ENCODE measurements at regions not wholly inside any gene's neighbourhood (a gene's known extent, or its start where the extent isn't known, plus 50 kb on each side); places are given as distances from the start of the nearest gene placed in this dataset.

GRCh38 chr18:1652018-1652417 lies 747.3 kb downstream of the ADCYAP1 start (continued):
- no peak for TF ChIP-seq ZNF274 (IDR thresholded peaks at IDR 0.05; ENCODE audit: low read depth, low read length)
- TF ChIP-seq, protein P1, sequence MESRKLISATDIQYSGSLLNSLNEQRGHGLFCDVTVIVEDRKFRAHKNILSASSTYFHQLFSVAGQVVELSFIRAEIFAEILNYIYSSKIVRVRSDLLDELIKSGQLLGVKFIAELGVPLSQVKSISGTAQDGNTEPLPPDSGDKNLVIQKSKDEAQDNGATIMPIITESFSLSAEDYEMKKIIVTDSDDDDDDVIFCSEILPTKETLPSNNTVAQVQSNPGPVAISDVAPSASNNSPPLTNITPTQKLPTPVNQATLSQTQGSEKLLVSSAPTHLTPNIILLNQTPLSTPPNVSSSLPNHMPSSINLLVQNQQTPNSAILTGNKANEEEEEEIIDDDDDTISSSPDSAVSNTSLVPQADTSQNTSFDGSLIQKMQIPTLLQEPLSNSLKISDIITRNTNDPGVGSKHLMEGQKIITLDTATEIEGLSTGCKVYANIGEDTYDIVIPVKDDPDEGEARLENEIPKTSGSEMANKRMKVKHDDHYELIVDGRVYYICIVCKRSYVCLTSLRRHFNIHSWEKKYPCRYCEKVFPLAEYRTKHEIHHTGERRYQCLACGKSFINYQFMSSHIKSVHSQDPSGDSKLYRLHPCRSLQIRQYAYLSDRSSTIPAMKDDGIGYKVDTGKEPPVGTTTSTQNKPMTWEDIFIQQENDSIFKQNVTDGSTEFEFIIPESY (IDR thresholded peaks at IDR 0.05; ENCODE audit: extremely low read depth, insufficient replicate concordance, low read length) = no peak
- TF ChIP-seq, protein P2, sequence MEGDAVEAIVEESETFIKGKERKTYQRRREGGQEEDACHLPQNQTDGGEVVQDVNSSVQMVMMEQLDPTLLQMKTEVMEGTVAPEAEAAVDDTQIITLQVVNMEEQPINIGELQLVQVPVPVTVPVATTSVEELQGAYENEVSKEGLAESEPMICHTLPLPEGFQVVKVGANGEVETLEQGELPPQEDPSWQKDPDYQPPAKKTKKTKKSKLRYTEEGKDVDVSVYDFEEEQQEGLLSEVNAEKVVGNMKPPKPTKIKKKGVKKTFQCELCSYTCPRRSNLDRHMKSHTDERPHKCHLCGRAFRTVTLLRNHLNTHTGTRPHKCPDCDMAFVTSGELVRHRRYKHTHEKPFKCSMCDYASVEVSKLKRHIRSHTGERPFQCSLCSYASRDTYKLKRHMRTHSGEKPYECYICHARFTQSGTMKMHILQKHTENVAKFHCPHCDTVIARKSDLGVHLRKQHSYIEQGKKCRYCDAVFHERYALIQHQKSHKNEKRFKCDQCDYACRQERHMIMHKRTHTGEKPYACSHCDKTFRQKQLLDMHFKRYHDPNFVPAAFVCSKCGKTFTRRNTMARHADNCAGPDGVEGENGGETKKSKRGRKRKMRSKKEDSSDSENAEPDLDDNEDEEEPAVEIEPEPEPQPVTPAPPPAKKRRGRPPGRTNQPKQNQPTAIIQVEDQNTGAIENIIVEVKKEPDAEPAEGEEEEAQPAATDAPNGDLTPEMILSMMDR (IDR thresholded peaks at IDR 0.05 in 2 of 3, conservative IDR thresholded peaks at IDR 0.05 in 1 of 3; ENCODE audit: borderline replicate concordance in 1 of 3, insufficient read depth in 1 of 3, low read depth in 2 of 3, low read length in 2 of 3) = no peak
- no peak for TF ChIP-seq ZFX (IDR thresholded peaks at IDR 0.05)
- TF ChIP-seq POLR2A (IDR thresholded peaks at IDR 0.05; ENCODE audit: borderline replicate concordance, extremely low read depth, insufficient read depth, insufficient read length) = no peak
- TF ChIP-seq, protein P3, sequence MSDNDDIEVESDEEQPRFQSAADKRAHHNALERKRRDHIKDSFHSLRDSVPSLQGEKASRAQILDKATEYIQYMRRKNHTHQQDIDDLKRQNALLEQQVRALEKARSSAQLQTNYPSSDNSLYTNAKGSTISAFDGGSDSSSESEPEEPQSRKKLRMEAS (IDR thresholded peaks at IDR 0.05) = no peak
- no peak for TF ChIP-seq EZH2phosphoT487 (IDR thresholded peaks at IDR 0.05; ENCODE audit: borderline replicate concordance)

DNA sequence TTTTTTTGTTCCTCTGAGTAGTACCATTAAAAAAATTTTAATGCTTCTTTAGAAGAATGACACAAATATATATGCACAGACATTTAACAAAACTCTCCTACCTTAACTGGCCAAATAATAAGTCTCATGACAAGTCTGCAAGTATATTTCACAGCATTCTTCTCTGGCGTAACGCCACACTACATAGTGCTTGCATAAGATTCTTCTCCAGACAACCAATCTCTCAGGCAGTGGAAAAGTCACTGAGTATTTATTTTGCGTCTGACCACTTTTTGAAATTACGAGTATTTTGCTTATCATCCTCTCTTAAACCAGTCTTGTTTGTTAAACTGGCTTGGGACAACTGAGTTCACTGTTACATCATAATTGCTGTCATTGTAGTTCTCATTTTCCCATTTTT lies 749.2 kb downstream of the ADCYAP1 start:
- H3K9me2 ChIP-seq (ENCODE audit: insufficient read depth) = no peaks in the 10 kb centered on the region
- RAD21 ChIA-PET (ENCODE audit: low non-redundant PET in 1 of 2, low total read pairs in 2 of 2, uncharacterized antibody in 2 of 2, unreplicated experiment in 2 of 2) = no interaction called here
- H3K4me1 ChIP-seq (ENCODE audit: control insufficient read depth in 1 of 2, insufficient read depth in 2 of 2, low read length in 2 of 2) = no peaks in the 10 kb centered on the region
- H3K27me3 ChIP-seq (ENCODE audit: insufficient read depth, low read length) = peaks cover 9% of the 10 kb centered on the region; the same call in 1 of the 2 replicates
- H3K4me3 ChIP-seq (replicated peaks in 1 of 2; ENCODE audit: low read depth in 1 of 2, low read length in 2 of 2) = no peak overlapping the region
- H3K27ac ChIP-seq (ENCODE audit: low read depth, low read length) = no peak overlapping the region
- DNase-seq (ENCODE audit: low read depth, low spot score) (no peak), ATAC-seq (no peak)
- no peak overlapping the region for H2AFZ ChIP-seq (ENCODE audit: low read depth, low read length, poor library complexity, severe bottlenecking)
- intact Hi-C loops (cut with micrococcal nuclease) = loop anchor here (10.0 kb wide), 1 partner anchor 789 kb away; no protein-coding TSS in a partner anchor
- CTCF ChIA-PET = no interaction called here
- TF ChIP-seq, protein P3 (IDR thresholded peaks at IDR 0.05) = no peak
- TF ChIP-seq, protein P1 (IDR thresholded peaks at IDR 0.05; ENCODE audit: extremely low read depth, insufficient replicate concordance, low read length) = no peak
- TF ChIP-seq SRF (IDR thresholded peaks at IDR 0.05; ENCODE audit: low read depth) (no peak), SP1 (IDR thresholded peaks at IDR 0.05; ENCODE audit: low read depth) (no peak), ZFX (IDR thresholded peaks at IDR 0.05) (no peak), EZH2phosphoT487 (IDR thresholded peaks at IDR 0.05; ENCODE audit: borderline replicate concordance) (no peak), POLR2A (IDR thresholded peaks at IDR 0.05; ENCODE audit: borderline replicate concordance, extremely low read depth, insufficient read depth, insufficient read length) (no peak), CBX3 (IDR thresholded peaks at IDR 0.05; ENCODE audit: low read depth) (no peak), FOSL1 (IDR thresholded peaks at IDR 0.05; ENCODE audit: low read depth) (no peak), TCF7L2 (IDR thresholded peaks at IDR 0.05; ENCODE audit: borderline replicate concordance, extremely low read depth, insufficient read depth, insufficient read length) (no peak)
- TF ChIP-seq, protein P4, sequence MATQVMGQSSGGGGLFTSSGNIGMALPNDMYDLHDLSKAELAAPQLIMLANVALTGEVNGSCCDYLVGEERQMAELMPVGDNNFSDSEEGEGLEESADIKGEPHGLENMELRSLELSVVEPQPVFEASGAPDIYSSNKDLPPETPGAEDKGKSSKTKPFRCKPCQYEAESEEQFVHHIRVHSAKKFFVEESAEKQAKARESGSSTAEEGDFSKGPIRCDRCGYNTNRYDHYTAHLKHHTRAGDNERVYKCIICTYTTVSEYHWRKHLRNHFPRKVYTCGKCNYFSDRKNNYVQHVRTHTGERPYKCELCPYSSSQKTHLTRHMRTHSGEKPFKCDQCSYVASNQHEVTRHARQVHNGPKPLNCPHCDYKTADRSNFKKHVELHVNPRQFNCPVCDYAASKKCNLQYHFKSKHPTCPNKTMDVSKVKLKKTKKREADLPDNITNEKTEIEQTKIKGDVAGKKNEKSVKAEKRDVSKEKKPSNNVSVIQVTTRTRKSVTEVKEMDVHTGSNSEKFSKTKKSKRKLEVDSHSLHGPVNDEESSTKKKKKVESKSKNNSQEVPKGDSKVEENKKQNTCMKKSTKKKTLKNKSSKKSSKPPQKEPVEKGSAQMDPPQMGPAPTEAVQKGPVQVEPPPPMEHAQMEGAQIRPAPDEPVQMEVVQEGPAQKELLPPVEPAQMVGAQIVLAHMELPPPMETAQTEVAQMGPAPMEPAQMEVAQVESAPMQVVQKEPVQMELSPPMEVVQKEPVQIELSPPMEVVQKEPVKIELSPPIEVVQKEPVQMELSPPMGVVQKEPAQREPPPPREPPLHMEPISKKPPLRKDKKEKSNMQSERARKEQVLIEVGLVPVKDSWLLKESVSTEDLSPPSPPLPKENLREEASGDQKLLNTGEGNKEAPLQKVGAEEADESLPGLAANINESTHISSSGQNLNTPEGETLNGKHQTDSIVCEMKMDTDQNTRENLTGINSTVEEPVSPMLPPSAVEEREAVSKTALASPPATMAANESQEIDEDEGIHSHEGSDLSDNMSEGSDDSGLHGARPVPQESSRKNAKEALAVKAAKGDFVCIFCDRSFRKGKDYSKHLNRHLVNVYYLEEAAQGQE (IDR thresholded peaks at IDR 0.05; ENCODE audit: low read depth) = no peak
- no TSS peak for BruUV-seq (replicated peaks)
- H3K36me3 ChIP-seq (ENCODE audit: control insufficient read depth in 1 of 2, insufficient read depth in 2 of 2, low read length in 2 of 2) = no peaks in the 10 kb centered on the region
- H3K9me3 ChIP-seq (ENCODE audit: control insufficient read depth in 1 of 2, insufficient read depth in 1 of 2, low read depth in 1 of 2, low read length in 2 of 2) = no peaks in the 10 kb centered on the region
- H4K20me1 ChIP-seq (ENCODE audit: insufficient read depth) = no peaks in the 10 kb centered on the region
- H3K4me2 ChIP-seq (ENCODE audit: low read length) = no peak overlapping the region
- H3K79me2 ChIP-seq (ENCODE audit: insufficient read depth, low read length) = no peaks in the 10 kb centered on the region
- H3K9ac ChIP-seq (ENCODE audit: low read length) = no peak overlapping the region
- POLR2A ChIA-PET = no interaction called here
